ENCODE measurements at regions not wholly inside any gene's neighbourhood (a gene's known extent, or its start where the extent isn't known, plus 50 kb on each side); places are given as distances from the start of the nearest gene placed in this dataset.

DNA sequence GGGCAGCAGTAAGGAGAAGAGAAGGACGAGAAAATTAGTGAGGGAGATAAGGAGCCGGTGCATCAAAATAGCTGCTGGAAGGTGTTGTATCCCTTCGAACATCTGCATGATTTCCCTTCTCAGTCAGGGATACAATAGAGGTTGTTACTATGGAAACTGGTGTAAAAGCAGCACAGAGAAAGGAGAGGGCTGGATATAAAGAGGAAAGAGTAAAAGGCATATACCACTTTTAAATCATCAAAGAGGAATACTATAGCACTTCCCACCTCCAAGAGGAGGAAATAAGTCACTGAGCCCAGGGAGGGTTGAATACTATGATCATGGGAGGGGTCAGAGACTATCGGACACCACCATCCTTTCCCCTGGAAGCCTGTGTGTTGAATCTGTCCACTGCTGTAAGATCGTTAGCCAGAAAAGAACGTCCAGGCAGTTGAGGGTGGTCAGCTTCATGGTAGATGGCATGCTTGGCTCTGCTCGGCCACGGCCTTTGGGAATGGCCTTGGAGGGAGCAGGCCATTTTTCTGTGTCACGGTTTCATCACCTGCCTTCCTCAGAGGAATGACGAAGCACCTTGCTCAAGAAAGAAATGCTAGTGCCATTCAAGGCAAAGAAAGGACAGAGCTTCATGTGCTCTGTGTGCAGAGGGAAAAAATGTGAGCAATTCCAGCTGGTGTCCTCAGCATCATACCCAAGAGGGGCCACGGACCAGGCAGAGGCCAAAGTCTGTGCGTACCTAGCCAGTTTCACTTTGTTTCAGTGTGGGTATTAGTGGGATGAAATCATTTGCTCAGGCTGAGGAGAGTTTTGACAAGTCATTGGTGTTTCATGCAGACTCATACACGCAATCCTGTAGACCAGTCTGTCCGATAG lies 64.2 kb downstream of the IRF2BP2 start:
- H4K5ac ChIP-seq (ENCODE audit: insufficient read length, low read depth, low read length): no peak overlapping the region
- FAIRE-seq (no peak), DNase-seq (ENCODE audit: low read depth in 1 of 2, low spot score in 2 of 2) (no peak)
- 0 out of 2 replicates have a peak overlapping the region, but pooled peaks have one; percentile 64 for H2AFZ ChIP-seq (ENCODE audit: low read length)
- no peak overlapping the region for H3K4ac ChIP-seq (replicated peaks; ENCODE audit: insufficient read length, low read depth, low read length)
- H3K18ac ChIP-seq (ENCODE audit: extremely low read depth, low read length): no peak overlapping the region
- H2BK120ac ChIP-seq (replicated peaks; ENCODE audit: low read depth, low read length): no peak overlapping the region
- no peak overlapping the region for H2BK12ac ChIP-seq (ENCODE audit: low read depth, low read length)
- peaks cover 0 to 4% (median 2%) of the 10 kb centered on the region in 4 experiments; a peak in 3 of 7 replicates for H3K4me1 ChIP-seq (replicated peaks in 1 of 4; ENCODE audit: control insufficient read depth in 3 of 4, insufficient read depth in 4 of 4, low read length in 3 of 4)
- H3K79me2 ChIP-seq (ENCODE audit: control insufficient read depth in 1 of 2, insufficient read depth in 2 of 2, low read length in 2 of 2): no peaks in the 10 kb centered on the region
- no peak overlapping the region for H2BK5ac ChIP-seq (ENCODE audit: low read depth, low read length)
- no peaks in the 10 kb centered on the region for H3K9me3 ChIP-seq (ENCODE audit: insufficient read depth in 2 of 2, low read depth in 1 of 2, low read length in 1 of 2)
- H3K27ac ChIP-seq (ENCODE audit: low read depth, low read length): no peak overlapping the region; the same call in 1 of the 2 replicates
- no peak overlapping the region for H2AK5ac ChIP-seq (ENCODE audit: low read depth, low read length)
- no peaks in the 10 kb centered on the region for H4K20me1 ChIP-seq (replicated peaks in 1 of 2; ENCODE audit: control insufficient read depth in 1 of 2, insufficient read depth in 2 of 2, low read length in 2 of 2)
- CTCF ChIA-PET (ENCODE audit: partially characterized antibody): interaction anchor here (0.6 to 2.3 kb wide), 6 partner anchors 9 to 1049 kb away, joined by 3 to 7 read pairs (median 4); no protein-coding TSS in a partner anchor
- H3K27me3 ChIP-seq (replicated peaks in 1 of 4; ENCODE audit: control insufficient read depth in 3 of 4, extremely low read depth in 1 of 4, insufficient read depth in 3 of 4, low read length in 3 of 4): no peaks in the 10 kb centered on the region
- no peak overlapping the region for H2BK15ac ChIP-seq (ENCODE audit: low read length)
- 87 to 100% methylated on average over 1 to 14 of the region's 14 CpGs for WGBS, 2 experiments (ENCODE audit: extremely low coverage in 1 of 2, insufficient coverage in 1 of 2, insufficient read length in 1 of 2, insufficient replicate concordance in 2 of 2, low coverage in 1 of 2, low lambda C conversion rate in 2 of 2, missing lambda C conversion rate in 1 of 2)
- no peaks in the 10 kb centered on the region for H3K79me1 ChIP-seq (ENCODE audit: low read depth, low read length)
- no peak overlapping the region for H4K8ac ChIP-seq (ENCODE audit: extremely low read depth, insufficient read depth, low read length)
- H3K4me3 ChIP-seq (ENCODE audit: extremely low read depth in 1 of 4, insufficient read depth in 2 of 4, low read depth in 3 of 4, low read length in 4 of 4): no peak overlapping the region
- H2BK20ac ChIP-seq (ENCODE audit: low read length): peak overlapping the region; percentile 43; the same call in 1 of the 2 replicates
- no peak overlapping the region for H3K4me2 ChIP-seq (ENCODE audit: insufficient read depth in 1 of 2, low read depth in 2 of 2, low read length in 2 of 2)
- no peak overlapping the region for H3K9ac ChIP-seq (replicated peaks in 1 of 4; ENCODE audit: extremely low read depth in 1 of 4, low read depth in 3 of 4, low read length in 3 of 4)
- no peak overlapping the region for H4K91ac ChIP-seq (replicated peaks; ENCODE audit: insufficient read length, low read length)
- no peak overlapping the region for H3K23ac ChIP-seq (ENCODE audit: insufficient read length)
- H3K56ac ChIP-seq (replicated peaks; ENCODE audit: insufficient read length, low read depth, low read length): no peak overlapping the region
- POLR2A ChIA-PET (ENCODE audit: partially characterized antibody): interaction anchor here (0.7 kb wide), 1 partner anchor 10 kb away, joined by 3 read pairs; no protein-coding TSS in a partner anchor
- TF ChIP-seq CHD1 (IDR thresholded peaks at IDR 0.05; ENCODE audit: low read depth, low read length) (no peak), POLR2AphosphoS5 (IDR thresholded peaks at IDR 0.05; ENCODE audit: low read depth, low read length) (no peak), USF2 (IDR thresholded peaks at IDR 0.05; ENCODE audit: low read length) (no peak), RBBP5 (IDR thresholded peaks at IDR 0.05; ENCODE audit: borderline replicate concordance, low read depth, low read length) (no peak), MAFK (IDR thresholded peaks at IDR 0.05; ENCODE audit: low read depth, low read length) (no peak), RFX5 (IDR thresholded peaks at IDR 0.05; ENCODE audit: borderline replicate concordance, low read depth, low read length) (no peak), GTF2F1 (IDR thresholded peaks at IDR 0.05; ENCODE audit: borderline replicate concordance, low read depth, low read length) (no peak), KDM5A (IDR thresholded peaks at IDR 0.05; ENCODE audit: low read length) (no peak)
- H3K14ac ChIP-seq (ENCODE audit: insufficient read length): no peak overlapping the region
- peaks cover 0 to 2% (median 0%) of the 10 kb centered on the region in 4 experiments; a peak in 1 of 8 replicates for H3K36me3 ChIP-seq (ENCODE audit: control insufficient read depth in 2 of 4, insufficient read depth in 4 of 4, low read length in 3 of 4)
- no peaks in the 10 kb centered on the region for H3K23me2 ChIP-seq (ENCODE audit: low read depth, low read length)

Measured in H1 (cell line).